IMR-90 (cell line): ENCODE measurements at regions not wholly inside any gene's neighbourhood (a gene's known extent, or its start where the extent isn't known, plus 50 kb on each side); places are given as distances from the start of the nearest gene placed in this dataset.

Source experiments
- ATAC-seq: fragments of 200-7000 bp; cut with Tn5 transposase; 2 replicates; pipeline ENCODE4 v1.9.1; 2020; ENCODE audit warnings: low read depth, mild to moderate bottlenecking, moderate library complexity
- BruUV-seq: library from RNA; stranded (reverse); fragments of 400-500 nt; replicated peaks from 2 replicates; lab custom pipeline; 2021; lab: Mats Ljungman, UMichigan
- CTCF ChIA-PET: fragments of 300-600 bp; formaldehyde crosslinking; extraction: SDS; loops from one replicate; lab custom pipeline; 2021; ENCODE audit warnings: antibody characterized with exemption; lab: Yijun Ruan, JAX
- POLR2A ChIA-PET: fragments of 300-600 bp; sonication (Branson Sonifier 250); formaldehyde crosslinking; loops from one replicate; lab custom pipeline; 2022; ENCODE audit warnings: antibody characterized with exemption; ENCODE audit not compliant: unreplicated experiment; lab: Charles Lee
- DNase-seq: peaks from one replicate; pipeline ENCODE4 v3.0.0; 2013
- H2AFZ ChIP-seq: replicated peaks from 2 replicates; pipeline ENCODE3; 2013; ENCODE audit warnings: low read length, mild to moderate bottlenecking; ENCODE audit not compliant: poor library complexity
- H2AK5ac ChIP-seq: 2 replicates; pipeline ENCODE4 v1.6.1; 2013; ENCODE audit warnings: low read depth, low read length, inconsistent platforms
- H2AK9ac ChIP-seq: replicated peaks from 2 replicates; pipeline ENCODE3; 2013; ENCODE audit warnings: mild to moderate bottlenecking, low read depth, low read length, moderate library complexity; ENCODE audit not compliant: poor library complexity
- H2BK120ac ChIP-seq: 2 replicates; pipeline ENCODE4 v1.6.1; 2013; ENCODE audit warnings: low read depth, low read length, inconsistent platforms
- H2BK15ac ChIP-seq: 3 replicates; pipeline ENCODE4 v1.6.1; 2013; ENCODE audit warnings: low read depth, low read length, inconsistent platforms
- H2BK20ac ChIP-seq: 2 replicates; pipeline ENCODE4 v1.6.1; 2013; ENCODE audit warnings: low read depth, mild to moderate bottlenecking, inconsistent platforms, low read length, moderate library complexity
- H2BK5ac ChIP-seq: 2 replicates; pipeline ENCODE4 v1.6.1; 2013; ENCODE audit warnings: mild to moderate bottlenecking, low read depth, low read length, inconsistent platforms; ENCODE audit not compliant: poor library complexity, severe bottlenecking
- H3K14ac ChIP-seq: replicated peaks from 2 replicates; pipeline ENCODE4 v1.6.1; 2013; ENCODE audit warnings: low read depth, low read length, inconsistent platforms
- H3K18ac ChIP-seq: 2 replicates; pipeline ENCODE4 v1.6.1; 2013; ENCODE audit warnings: low read depth, low read length, control low read depth
- H3K23ac ChIP-seq: 2 replicates; pipeline ENCODE4 v1.6.1; 2013; ENCODE audit warnings: low read depth, low read length, inconsistent platforms
- H3K27ac ChIP-seq: 2 replicates; pipeline ENCODE4 v1.5.1; 2013; ENCODE audit warnings: mild to moderate bottlenecking, control low read depth, low read length; ENCODE audit not compliant: insufficient read depth
- H3K27me3 ChIP-seq: 2 replicates; pipeline ENCODE4 v1.6.1; 2013; ENCODE audit warnings: low read length; ENCODE audit not compliant: control insufficient read depth, insufficient read depth
- H3K36me3 ChIP-seq: 2 replicates; pipeline ENCODE4 v1.6.1; 2013; ENCODE audit warnings: low read length, mixed read lengths; ENCODE audit not compliant: control insufficient read depth, insufficient read depth
- H3K4ac ChIP-seq: 2 replicates; pipeline ENCODE4 v1.6.1; 2013; ENCODE audit warnings: low read depth, low read length, inconsistent platforms
- H3K4me1 ChIP-seq: 2 replicates; pipeline ENCODE4 v1.6.1; 2013; ENCODE audit warnings: low read length, mixed read lengths; ENCODE audit not compliant: control insufficient read depth, insufficient read depth
- H3K4me2 ChIP-seq: 2 replicates; pipeline ENCODE4 v1.6.1; 2013; ENCODE audit warnings: low read depth, mild to moderate bottlenecking, control low read depth, low read length, moderate library complexity
- H3K4me3 ChIP-seq: 2 replicates; pipeline ENCODE4 v1.5.1; 2013; ENCODE audit warnings: low read depth, mild to moderate bottlenecking, control low read depth, low read length, moderate library complexity; ENCODE audit not compliant: insufficient read depth
- H3K56ac ChIP-seq: 2 replicates; pipeline ENCODE4 v1.6.1; 2013; ENCODE audit warnings: low read length, inconsistent platforms; ENCODE audit not compliant: insufficient read depth; ENCODE audit errors: extremely low read depth
- H3K79me1 ChIP-seq, 2 experiments: 2 replicates each; pipeline ENCODE4 v1.6.1; 2013; ENCODE audit warnings: low read length in 2 of 2, inconsistent platforms in 1 of 2, low read depth in 1 of 2
- H3K9ac ChIP-seq: 2 replicates; pipeline ENCODE4 v1.6.1; 2013; ENCODE audit warnings: low read depth, low read length, control low read depth
- H3K9me1 ChIP-seq: 2 replicates; pipeline ENCODE4 v1.6.1; 2013; ENCODE audit warnings: low read length, inconsistent platforms; ENCODE audit not compliant: insufficient read depth
- H3K9me3 ChIP-seq: 2 replicates; pipeline ENCODE4 v1.6.1; 2013; ENCODE audit warnings: low read length; ENCODE audit not compliant: control insufficient read depth, insufficient read depth
- H4K20me1 ChIP-seq: 2 replicates; pipeline ENCODE4 v1.6.1; 2013; ENCODE audit warnings: low read length, inconsistent platforms; ENCODE audit not compliant: insufficient read depth
- H4K5ac ChIP-seq: 2 replicates; pipeline ENCODE4 v1.6.1; 2013; ENCODE audit warnings: mild to moderate bottlenecking, low read depth, low read length, control low read depth
- H4K8ac ChIP-seq, 2 experiments: 2 replicates each; pipeline ENCODE4 v1.6.1; 2013; ENCODE audit warnings: low read depth in 2 of 2, low read length in 2 of 2, control low read depth in 1 of 2, inconsistent platforms in 1 of 2
- H4K91ac ChIP-seq: 2 replicates; pipeline ENCODE4 v1.6.1; 2013; ENCODE audit warnings: low read depth, low read length, inconsistent platforms; ENCODE audit not compliant: insufficient read depth
- BHLHE40 ChIP-seq: fragments of 150-350 bp; IDR thresholded peaks from 2 replicates; pipeline ENCODE4 v1.6.1; 2016; ENCODE audit warnings: mild to moderate bottlenecking, low read depth, low read length
- CEBPB ChIP-seq: IDR thresholded peaks from 2 replicates; pipeline ENCODE4 v1.6.1; 2012; ENCODE audit warnings: low read depth, low read length, improper control_type of control experiment
- FOS ChIP-seq: fragments of 150-350 bp; IDR thresholded peaks from 2 replicates; pipeline ENCODE4 v1.6.1; 2016; ENCODE audit warnings: low read depth, low read length
- MAFK ChIP-seq: IDR thresholded peaks from 2 replicates; pipeline ENCODE4 v1.6.1; 2012; ENCODE audit warnings: low read depth, low read length, improper control_type of control experiment
- MAZ ChIP-seq: IDR thresholded peaks from 2 replicates; pipeline ENCODE4 v1.6.1; 2012; ENCODE audit warnings: low read depth, mild to moderate bottlenecking, low read length, improper control_type of control experiment, moderate library complexity, borderline replicate concordance
- MXI1 ChIP-seq: IDR thresholded peaks from 2 replicates; pipeline ENCODE4 v1.6.1; 2012; ENCODE audit warnings: low read depth, mild to moderate bottlenecking, low read length, moderate library complexity, borderline replicate concordance
- NFE2L2 ChIP-seq: fragments of 150-350 bp; IDR thresholded peaks from 2 replicates; pipeline ENCODE4 v1.6.1; 2016; ENCODE audit warnings: low read depth, mild to moderate bottlenecking, low read length
- POLR2A ChIP-seq: IDR thresholded peaks from 2 replicates; pipeline ENCODE4 v1.6.1; 2012; ENCODE audit warnings: mild to moderate bottlenecking, low read depth, low read length
- RAD21 ChIP-seq: IDR thresholded peaks from 2 replicates; pipeline ENCODE4 v1.6.1; 2012; ENCODE audit warnings: low read length, improper control_type of control experiment
- RFX5 ChIP-seq: IDR thresholded peaks from 2 replicates; pipeline ENCODE4 v1.8.0; 2012; ENCODE audit warnings: low read depth, mild to moderate bottlenecking, low read length, moderate library complexity
- SMC3 ChIP-seq: fragments of 150-350 bp; IDR thresholded peaks from 2 replicates; pipeline ENCODE4 v1.6.1; 2016; ENCODE audit warnings: low read depth, mild to moderate bottlenecking, antibody characterized with exemption, low read length, moderate library complexity
- WGBS, 2 experiments: methylation state at CpG; one replicate each; pipeline versions ENCODE4 v1.1.5 to v1.1.7; 2013; ENCODE audit warnings: missing lambda C conversion rate in 2 of 2; ENCODE audit not compliant: insufficient read length in 1 of 2; ENCODE audit errors: extremely low coverage in 2 of 2; 5-methylcytosine and 5-hydroxymethylcytosine counted together
- dilution Hi-C: fragments of 300-500 bp; cut with HindIII; formaldehyde crosslinking; loops from one replicate; pipeline ENCODE4 v1.14.3; 2018; ENCODE audit warnings: low sequenced_read_pairs; ENCODE audit not compliant: unreplicated experiment
- in situ Hi-C: fragments of 300-500 bp; cut with MboI; formaldehyde crosslinking; loops from 3 replicates; pipeline ENCODE4 v1.14.3; 2019; ENCODE audit warnings: low sequenced_read_pairs, inconsistent platforms, mixed read lengths
- intact Hi-C: fragments of 100-400 bp; cut with micrococcal nuclease; formaldehyde crosslinking; loops from 2 replicates; pipeline ENCODE4 v1.10.0; 2022
- TF ChIP-seq, protein P1 (sequence below): fragments of 150-350 bp; IDR thresholded peaks from 2 replicates; pipeline ENCODE4 v1.6.1; 2017; ENCODE audit warnings: mild to moderate bottlenecking, antibody characterized with exemption, low read length, low read depth
- TF ChIP-seq, protein P2 (sequence below): fragments of 150-350 bp; IDR thresholded peaks from 2 replicates; pipeline ENCODE4 v1.6.1; 2016; ENCODE audit warnings: low read depth, mild to moderate bottlenecking, low read length, moderate library complexity, borderline replicate concordance

DNA sequence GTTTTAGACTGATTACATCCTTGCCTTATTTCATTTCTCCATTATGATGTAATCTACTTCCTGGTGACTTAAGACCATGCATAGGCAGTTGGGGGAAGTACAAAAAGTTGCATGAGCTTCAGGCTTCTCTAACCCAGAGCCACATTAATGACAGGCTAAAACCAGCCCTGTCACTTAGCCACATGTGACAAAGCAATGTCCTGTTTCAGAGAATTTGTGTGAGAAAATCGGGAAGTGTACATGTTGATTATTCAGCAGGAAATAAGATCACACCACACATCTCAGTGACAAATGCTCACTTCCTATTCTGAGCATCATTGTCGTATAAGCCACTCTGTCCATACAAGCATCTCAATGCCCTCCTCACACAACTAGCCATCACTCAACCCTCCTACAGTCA, 98.5 kb upstream of the MAGEB16 start:
- POLR2A ChIA-PET, result no interaction called here
- Histone ChIP-seq H4K8ac (no peak overlapping the region), H2BK20ac (no peak overlapping the region), H2BK15ac (no peak overlapping the region), H3K4me1 (no peaks in the 10 kb centered on the region), H3K4me2 (no peak overlapping the region), H3K18ac (no peak overlapping the region), H3K56ac (no peak overlapping the region), H3K4ac (no peak overlapping the region), H2AFZ (no peak overlapping the region), H2AK9ac (no peak overlapping the region), H3K79me1 (no peaks in the 10 kb centered on the region), H2BK120ac (no peak overlapping the region), H3K9me1 (no peaks in the 10 kb centered on the region), H4K20me1 (no peaks in the 10 kb centered on the region), H4K5ac (no peak overlapping the region), H2BK5ac (no peak overlapping the region), H3K4me3 (no peak overlapping the region), H4K91ac (no peak overlapping the region), H3K36me3 (no peaks in the 10 kb centered on the region), H2AK5ac (no peak overlapping the region), H3K23ac (no peak overlapping the region), H3K9me3 (no peaks in the 10 kb centered on the region), H3K27me3 (no peaks in the 10 kb centered on the region), H3K27ac (no peak overlapping the region), H3K9ac (no peak overlapping the region), H3K14ac (no peak overlapping the region)
- WGBS, 2 experiments, result no CpG with 5 or more reads among the region's 2 CpGs
- no peak for DNase-seq
- dilution Hi-C loops, result no loop called here
- no peak for ATAC-seq
- intact Hi-C loops, result no loop called here
- CTCF ChIA-PET, result no interaction called here
- in situ Hi-C loops, result no loop called here
- TF ChIP-seq NFE2L2, result no peak
- TF ChIP-seq MAFK, result no peak
- TF ChIP-seq RAD21, result no peak
- no peak for TF ChIP-seq CEBPB
- TF ChIP-seq MXI1, result no peak
- TF ChIP-seq, protein P1, sequence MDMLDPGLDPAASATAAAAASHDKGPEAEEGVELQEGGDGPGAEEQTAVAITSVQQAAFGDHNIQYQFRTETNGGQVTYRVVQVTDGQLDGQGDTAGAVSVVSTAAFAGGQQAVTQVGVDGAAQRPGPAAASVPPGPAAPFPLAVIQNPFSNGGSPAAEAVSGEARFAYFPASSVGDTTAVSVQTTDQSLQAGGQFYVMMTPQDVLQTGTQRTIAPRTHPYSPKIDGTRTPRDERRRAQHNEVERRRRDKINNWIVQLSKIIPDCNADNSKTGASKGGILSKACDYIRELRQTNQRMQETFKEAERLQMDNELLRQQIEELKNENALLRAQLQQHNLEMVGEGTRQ, result no peak
- no peak for TF ChIP-seq RFX5
- no peak for TF ChIP-seq POLR2A
- no peak for TF ChIP-seq SMC3
- no peak for TF ChIP-seq MAZ
- TF ChIP-seq BHLHE40, result no peak
- TF ChIP-seq, protein P2, sequence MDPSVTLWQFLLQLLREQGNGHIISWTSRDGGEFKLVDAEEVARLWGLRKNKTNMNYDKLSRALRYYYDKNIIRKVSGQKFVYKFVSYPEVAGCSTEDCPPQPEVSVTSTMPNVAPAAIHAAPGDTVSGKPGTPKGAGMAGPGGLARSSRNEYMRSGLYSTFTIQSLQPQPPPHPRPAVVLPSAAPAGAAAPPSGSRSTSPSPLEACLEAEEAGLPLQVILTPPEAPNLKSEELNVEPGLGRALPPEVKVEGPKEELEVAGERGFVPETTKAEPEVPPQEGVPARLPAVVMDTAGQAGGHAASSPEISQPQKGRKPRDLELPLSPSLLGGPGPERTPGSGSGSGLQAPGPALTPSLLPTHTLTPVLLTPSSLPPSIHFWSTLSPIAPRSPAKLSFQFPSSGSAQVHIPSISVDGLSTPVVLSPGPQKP, result no peak
- no peak for TF ChIP-seq FOS
- no TSS peak for BruUV-seq
